Parathyroid adenoma (tissue), 2 donors: ENCODE measurements at regions not wholly inside any gene's neighbourhood (a gene's known extent, or its start where the extent isn't known, plus 50 kb on each side); places are given as distances from the start of the nearest gene placed in this dataset.

Source experiments
- H2AFZ ChIP-seq: fragments of 300-600 bp; sonication (generic); one replicate; pipeline ENCODE4 v1.7.0; 2017; ENCODE audit warnings: antibody characterized with exemption, mild to moderate bottlenecking
- H3K27ac ChIP-seq: fragments of 300-600 bp; sonication (generic); one replicate; pipeline ENCODE4 v1.7.0; 2017
- H3K27me3 ChIP-seq: fragments of 300-600 bp; sonication (generic); one replicate; pipeline ENCODE4 v1.7.0; 2017; ENCODE audit warnings: low read length; ENCODE audit not compliant: control insufficient read depth, insufficient read depth
- H3K36me3 ChIP-seq: fragments of 300-600 bp; sonication (generic); one replicate; pipeline ENCODE4 v1.7.0; 2017; ENCODE audit warnings: low read length; ENCODE audit not compliant: control insufficient read depth, insufficient read depth
- H3K4me1 ChIP-seq: fragments of 300-600 bp; sonication (generic); one replicate; pipeline ENCODE4 v1.7.0; 2017; ENCODE audit warnings: control low read depth
- H3K4me2 ChIP-seq: fragments of 300-600 bp; sonication (generic); one replicate; pipeline ENCODE4 v1.7.0; 2017; ENCODE audit warnings: low read length
- H3K4me3 ChIP-seq: fragments of 300-600 bp; sonication (generic); one replicate; pipeline ENCODE4 v1.7.0; 2017; ENCODE audit warnings: low read depth, low read length
- H3K79me2 ChIP-seq: fragments of 300-600 bp; sonication (generic); one replicate; pipeline ENCODE4 v1.7.0; 2017; ENCODE audit warnings: control low read depth
- H3K9ac ChIP-seq: fragments of 300-600 bp; sonication (generic); one replicate; pipeline ENCODE4 v1.7.0; 2017; ENCODE audit warnings: mild to moderate bottlenecking
- H3K9me3 ChIP-seq: fragments of 300-600 bp; sonication (generic); one replicate; pipeline ENCODE4 v1.7.0; 2017; ENCODE audit warnings: low read length; ENCODE audit not compliant: control insufficient read depth
- CTCF ChIP-seq: fragments of 300-600 bp; sonication (generic); IDR thresholded peaks from one replicate; pipeline ENCODE4 v1.7.0; 2017; ENCODE audit warnings: antibody characterized with exemption, mild to moderate bottlenecking
- donor health status: primary hyperparathyroidism.

GRCh38 chr18:61743775-61744531 is 148.9 kb downstream of the RNF152 start:
- H3K27ac ChIP-seq, result peak overlapping the region; percentile 53
- no peak overlapping the region for H3K4me3 ChIP-seq
- H3K9me3 ChIP-seq, result no peaks in the 10 kb centered on the region
- no peak overlapping the region for H3K9ac ChIP-seq
- no peaks in the 10 kb centered on the region for H3K27me3 ChIP-seq
- H3K79me2 ChIP-seq, result no peaks in the 10 kb centered on the region
- H3K4me1 ChIP-seq, result no peaks in the 10 kb centered on the region
- no peak for TF ChIP-seq CTCF
- no peak overlapping the region for H2AFZ ChIP-seq
- no peaks in the 10 kb centered on the region for H3K36me3 ChIP-seq
- H3K4me2 ChIP-seq, result no peak overlapping the region

- Histone ChIP-seq H2AFZ (no peak overlapping the region), H3K27ac (peak overlapping the region; percentile 53), H3K4me1 (no peaks in the 10 kb centered on the region), H3K4me2 (no peak overlapping the region), H3K9me3 (no peaks in the 10 kb centered on the region), H3K9ac (no peak overlapping the region), H3K79me2 (no peaks in the 10 kb centered on the region), H3K4me3 (no peak overlapping the region), H3K27me3 (no peaks in the 10 kb centered on the region), H3K36me3 (no peaks in the 10 kb centered on the region)
- no peak for TF ChIP-seq CTCF
These were observed 150.0 kb downstream of the RNF152 start for GRCh38 chr18:61742565-61743429.

DNA sequence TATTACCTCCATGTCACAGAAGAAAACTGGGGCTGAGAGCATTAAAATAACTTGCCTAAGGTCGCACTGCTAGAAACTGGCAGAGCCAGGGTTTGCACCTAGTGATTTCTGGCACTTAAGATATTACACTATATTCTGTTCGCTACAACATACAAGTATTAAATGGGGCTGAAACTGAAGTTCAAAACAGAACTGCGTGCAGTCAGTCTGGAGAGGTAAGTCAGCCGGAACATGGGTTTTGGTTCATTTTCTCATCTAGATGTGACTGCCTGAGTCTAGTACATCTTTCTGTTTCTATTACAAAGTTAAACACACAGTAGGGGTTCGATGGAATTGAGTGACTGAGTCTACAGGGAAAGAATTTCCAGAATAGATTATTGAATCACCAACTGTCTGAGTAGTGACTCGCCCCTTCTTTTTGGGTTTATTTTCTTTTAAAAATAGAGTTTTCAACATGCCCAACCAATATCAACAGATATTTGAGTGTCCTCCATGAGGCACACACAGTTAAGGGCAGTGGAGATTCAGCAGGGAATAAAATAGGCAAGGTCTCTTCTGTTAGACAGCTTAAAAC is 150.8 kb downstream of the RNF152 start:
- Histone ChIP-seq H3K36me3 (no peaks in the 10 kb centered on the region), H3K27ac (peak overlapping the region; percentile 13), H2AFZ (no peak overlapping the region), H3K27me3 (no peaks in the 10 kb centered on the region), H3K9ac (no peak overlapping the region), H3K4me1 (no peaks in the 10 kb centered on the region), H3K9me3 (no peaks in the 10 kb centered on the region), H3K79me2 (no peaks in the 10 kb centered on the region), H3K4me3 (no peak overlapping the region), H3K4me2 (no peak overlapping the region)
- TF ChIP-seq CTCF, result no peak

DNA sequence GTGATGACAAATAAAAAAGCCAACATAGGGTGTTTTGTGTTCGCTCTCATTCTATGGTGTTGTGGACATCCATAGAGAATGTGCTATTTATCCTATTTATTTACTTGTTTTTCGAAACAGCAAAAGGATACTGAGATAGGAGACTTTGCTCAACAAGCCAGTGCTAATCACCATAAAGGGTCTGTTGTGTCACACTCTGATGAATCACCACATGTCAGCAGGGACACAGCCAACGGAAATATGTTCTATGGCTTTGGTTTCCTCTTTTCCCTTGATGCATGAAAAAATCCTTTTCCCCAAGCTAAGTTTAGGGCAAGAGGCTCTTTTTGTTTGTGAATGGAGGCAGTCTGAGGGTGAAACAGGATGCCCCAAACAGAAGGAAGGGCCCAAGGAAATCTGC is 154.3 kb downstream of the RNF152 start:
- Histone ChIP-seq H3K9ac (no peak overlapping the region), H3K4me3 (no peak overlapping the region), H3K27ac (no peak overlapping the region), H3K27me3 (no peaks in the 10 kb centered on the region), H3K36me3 (no peaks in the 10 kb centered on the region), H3K79me2 (no peaks in the 10 kb centered on the region), H2AFZ (no peak overlapping the region), H3K9me3 (no peaks in the 10 kb centered on the region), H3K4me2 (no peak overlapping the region), H3K4me1 (no peaks in the 10 kb centered on the region)
- TF ChIP-seq CTCF, result no peak
